GM12891 (cell line): ENCODE measurements at regions not wholly inside any gene's neighbourhood (a gene's known extent, or its start where the extent isn't known, plus 50 kb on each side); places are given as distances from the start of the nearest gene placed in this dataset.

Experiments used
- DNase-seq: peaks from one replicate; pipeline ENCODE4 v3.0.0; 2011; ENCODE audit warnings: low spot score; ENCODE audit not compliant: insufficient read length
- FAIRE-seq: peaks from 2 replicates; lab custom pipeline; 2011; peaks lifted over from hg19 to GRCh38; lab: Jason Lieb, UNC
- PAX5 ChIP-seq: IDR thresholded peaks from 2 replicates; pipeline ENCODE4 v1.6.1; 2011; ENCODE audit warnings: low read length, moderate library complexity, mild to moderate bottlenecking; ENCODE audit not compliant: insufficient read depth, severe bottlenecking
- POLR2A ChIP-seq: IDR thresholded peaks from 2 replicates; pipeline ENCODE4 v1.6.1; 2011; ENCODE audit warnings: low read depth, low read length, control low read depth
- POLR2AphosphoS5 ChIP-seq: IDR thresholded peaks from 2 replicates; pipeline ENCODE4 v1.6.1; 2011; ENCODE audit warnings: low read depth, low read length, control low read depth
- POU2F2 ChIP-seq: IDR thresholded peaks from 2 replicates; pipeline ENCODE4 v1.6.1; 2011; ENCODE audit warnings: low read depth, mild to moderate bottlenecking, control low read depth, low read length, moderate library complexity
- SPI1 ChIP-seq: IDR thresholded peaks from 2 replicates; pipeline ENCODE4 v1.6.1; 2011; ENCODE audit warnings: low read depth, low read length, control low read depth
- TAF1 ChIP-seq: IDR thresholded peaks from 2 replicates; pipeline ENCODE4 v1.6.1; 2011; ENCODE audit warnings: low read depth, low read length, control low read depth

GRCh38 chr2:107285621-107286299 lies 399.8 kb upstream of the ST6GAL2 start:
- no peak for DNase-seq
- FAIRE-seq, result no peak
- TF ChIP-seq POLR2AphosphoS5, result no peak
- TF ChIP-seq TAF1, result no peak
- TF ChIP-seq POU2F2, result no peak
- no peak for TF ChIP-seq PAX5
- TF ChIP-seq POLR2A, result no peak
- no peak for TF ChIP-seq SPI1

DNA sequence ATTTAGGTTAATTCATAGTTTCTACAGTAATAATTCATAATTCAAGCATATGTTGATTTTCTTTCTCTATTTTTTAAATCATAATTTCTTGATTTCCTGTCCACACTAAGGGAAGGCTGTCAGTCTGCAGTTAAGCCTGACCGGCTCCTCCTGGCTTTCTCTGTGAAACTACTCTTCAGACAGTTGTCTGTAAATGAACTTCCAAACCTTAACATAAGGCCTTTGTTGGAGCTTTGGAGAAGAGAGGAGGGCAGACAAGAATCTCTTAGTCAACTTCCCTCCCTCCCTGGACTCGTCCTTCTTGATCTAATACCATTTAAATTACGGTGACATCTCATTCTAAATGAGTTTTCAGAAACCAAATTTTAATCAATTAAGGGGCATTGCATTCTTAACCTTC lies 404.1 kb upstream of the ST6GAL2 start:
- FAIRE-seq (no peak), DNase-seq (no peak)
- TF ChIP-seq TAF1, result no peak
- no peak for TF ChIP-seq PAX5
- TF ChIP-seq POLR2AphosphoS5, result no peak

GRCh38 chr2:107303964-107304363 lies 418.0 kb upstream of the ST6GAL2 start:
- no peak for DNase-seq
- FAIRE-seq, result no peak
- TF ChIP-seq PAX5, result no peak
- no peak for TF ChIP-seq SPI1
- no peak for TF ChIP-seq TAF1
- no peak for TF ChIP-seq POU2F2
- TF ChIP-seq POLR2A, result no peak
- no peak for TF ChIP-seq POLR2AphosphoS5

- DNase-seq, result no peak
- no peak for FAIRE-seq
- TF ChIP-seq TAF1 (no peak), POLR2AphosphoS5 (no peak), POU2F2 (no peak), PAX5 (no peak), POLR2A (no peak), SPI1 (no peak)
Measured at GRCh38 chr2:107305966-107306365, 420.0 kb upstream of the ST6GAL2 start.

DNA sequence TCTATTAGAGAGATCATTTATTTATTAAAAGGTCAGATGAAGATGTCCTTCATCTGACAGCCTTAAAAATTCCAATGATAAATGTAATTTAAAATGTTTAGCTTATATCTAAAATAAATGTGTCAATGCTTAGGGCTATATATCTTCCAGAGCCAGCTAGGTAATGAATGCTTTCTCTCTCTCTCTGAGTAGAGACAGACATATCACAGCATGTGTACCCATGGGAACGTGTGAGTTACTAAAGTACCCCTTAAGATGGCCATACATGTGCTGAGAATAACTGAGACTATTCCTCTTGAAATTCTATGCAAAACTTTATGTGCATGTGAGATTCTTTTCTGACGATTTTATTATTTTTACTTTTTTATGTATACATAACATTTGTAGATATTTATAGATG lies 420.9 kb upstream of the ST6GAL2 start:
- no peak for FAIRE-seq
- no peak for DNase-seq

DNA sequence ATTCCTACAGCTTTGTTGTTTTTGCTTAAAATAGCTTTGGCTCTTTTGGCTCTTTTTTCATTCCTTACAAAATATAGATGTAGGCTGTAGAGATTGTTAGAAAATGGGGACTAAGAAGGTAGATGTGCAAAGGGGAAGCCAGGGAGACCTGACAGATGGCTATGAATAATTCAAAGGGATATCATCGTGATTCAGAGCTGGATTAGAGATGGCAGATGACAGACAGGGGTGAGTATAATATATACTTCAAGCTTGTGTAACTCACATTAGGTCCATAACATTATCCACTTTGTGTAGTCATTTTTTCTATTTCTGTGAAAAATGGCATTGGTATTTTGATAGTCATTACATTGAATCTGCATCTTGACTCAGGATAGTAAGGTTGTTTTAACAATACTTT lies 422.9 kb upstream of the ST6GAL2 start:
- FAIRE-seq (no peak), DNase-seq (no peak)
- no peak for TF ChIP-seq PAX5
- TF ChIP-seq SPI1, result no peak
- no peak for TF ChIP-seq TAF1
- no peak for TF ChIP-seq POLR2AphosphoS5
- TF ChIP-seq POU2F2, result no peak
- no peak for TF ChIP-seq POLR2A

More for the DNA sequence above, 420.9 kb upstream of the ST6GAL2 start:
- TF ChIP-seq POU2F2 (no peak), TAF1 (no peak), SPI1 (no peak), POLR2A (no peak), PAX5 (no peak), POLR2AphosphoS5 (no peak)

- FAIRE-seq (no peak), DNase-seq (no peak)
- TF ChIP-seq PAX5 (no peak), POLR2A (no peak), POU2F2 (no peak), TAF1 (no peak), SPI1 (no peak), POLR2AphosphoS5 (no peak)
Measured at GRCh38 chr2:107312240-107312639, 426.3 kb upstream of the ST6GAL2 start.

- FAIRE-seq (no peak), DNase-seq (no peak)
- TF ChIP-seq SPI1 (no peak), TAF1 (no peak), POLR2A (no peak), PAX5 (no peak), POLR2AphosphoS5 (no peak), POU2F2 (no peak)
Measured at GRCh38 chr2:107313316-107313715, 427.3 kb upstream of the ST6GAL2 start.

DNA sequence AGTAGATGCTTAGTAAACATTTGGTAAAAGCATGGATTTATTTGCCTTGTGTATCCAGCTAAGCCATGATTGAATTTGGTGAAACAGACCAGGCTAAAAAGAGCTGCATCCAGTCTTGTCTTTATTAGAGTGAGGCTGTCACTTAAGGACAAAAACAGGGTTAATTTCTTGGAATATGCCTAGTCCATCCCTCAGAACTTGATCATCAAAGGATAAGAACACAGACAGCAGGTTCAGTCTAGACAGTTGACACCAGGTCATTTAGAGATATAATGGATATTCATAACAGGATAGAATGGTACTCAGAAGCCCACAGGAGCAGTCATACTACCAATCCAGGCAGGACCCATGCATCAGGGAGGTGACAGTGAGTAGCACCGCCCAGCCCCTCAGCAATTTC lies 434.9 kb upstream of the ST6GAL2 start:
- DNase-seq (no peak), FAIRE-seq (no peak)
- TF ChIP-seq SPI1, result no peak
- no peak for TF ChIP-seq POU2F2
- no peak for TF ChIP-seq POLR2A
- no peak for TF ChIP-seq TAF1
- TF ChIP-seq POLR2AphosphoS5, result no peak
- no peak for TF ChIP-seq PAX5

GRCh38 chr2:107322416-107322815 lies 436.4 kb upstream of the ST6GAL2 start:
- DNase-seq (no peak), FAIRE-seq (no peak)
- TF ChIP-seq POLR2A, result no peak
- no peak for TF ChIP-seq TAF1
- no peak for TF ChIP-seq POLR2AphosphoS5
- no peak for TF ChIP-seq PAX5
- no peak for TF ChIP-seq SPI1
- TF ChIP-seq POU2F2, result no peak
